Activated CD8-positive, alpha-beta T cell treated with anti-CD3 and anti-CD28 coated beads, Interleukin-2, amount 10 ng/mL, durations not matched to agents 7 days and 5 days (primary cell): ENCODE measurements at regions not wholly inside any gene's neighbourhood (a gene's known extent, or its start where the extent isn't known, plus 50 kb on each side); places are given as distances from the start of the nearest gene placed in this dataset.

ENCODE experiments used
- ATAC-seq: fragments of 150-1000 bp; cut with Tn5 transposase; one replicate; pipeline ENCODE4 v1.10.0; 2021; ENCODE audit warnings: moderate library complexity
- CTCF ChIA-PET: fragments of 350-600 bp; sonication (Branson Sonifier 250); formaldehyde crosslinking; loops from one replicate; lab custom pipeline; 2021; ENCODE audit warnings: antibody characterized with exemption; lab: Charles Lee
- POLR2A ChIA-PET: fragments of 350-600 bp; sonication (Branson Sonifier 250); formaldehyde crosslinking; loops from one replicate; lab custom pipeline; 2021; ENCODE audit warnings: antibody characterized with exemption; lab: Charles Lee
- DNase-seq: peaks from one replicate; pipeline ENCODE4 v3.0.0-alpha.2; 2020
- H3K27ac Mint-ChIP-seq: one replicate; pipeline ENCODE4 v1.8.0; 2021; ENCODE audit warnings: mild to moderate bottlenecking, mixed read lengths
- H3K27me3 Mint-ChIP-seq: one replicate; pipeline ENCODE4 v1.8.0; 2021; ENCODE audit warnings: low read depth, mixed read lengths
- H3K36me3 Mint-ChIP-seq: one replicate; pipeline ENCODE4 v1.8.0; 2021; ENCODE audit warnings: low read depth, mixed read lengths
- H3K4me1 Mint-ChIP-seq: one replicate; pipeline ENCODE4 v1.8.0; 2021; ENCODE audit warnings: low read depth, mixed read lengths
- H3K4me3 Mint-ChIP-seq: one replicate; pipeline ENCODE4 v1.8.0; 2021; ENCODE audit warnings: mild to moderate bottlenecking, mixed read lengths
- H3K9me3 Mint-ChIP-seq: one replicate; pipeline ENCODE4 v1.8.0; 2022; ENCODE audit warnings: mixed read lengths; ENCODE audit not compliant: insufficient read depth

DNA sequence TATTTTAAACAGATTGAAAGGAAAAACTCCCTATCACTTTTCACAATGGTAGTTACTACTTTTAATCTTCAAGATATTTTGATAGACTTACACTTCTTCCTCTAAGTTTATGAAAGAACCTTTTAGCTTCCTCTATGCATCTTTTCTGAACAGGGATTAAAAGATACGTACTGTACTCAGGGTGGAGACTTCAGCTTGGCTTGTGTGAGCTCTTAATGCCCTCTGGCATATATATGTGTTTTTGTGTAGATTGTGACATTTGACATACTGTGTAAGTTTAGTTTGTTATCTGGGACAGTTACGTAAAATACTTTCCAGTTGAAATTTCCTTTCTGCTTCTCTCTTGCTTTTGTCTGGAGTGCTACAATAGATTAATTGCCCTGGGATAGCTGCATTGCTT, 109.3 kb upstream of the NUDT6 start:
- Mint-ChIP-seq H3K27me3 (no peaks in the 10 kb centered on the region), H3K4me1 (no peaks in the 10 kb centered on the region), H3K4me3 (no peak overlapping the region), H3K9me3 (no peaks in the 10 kb centered on the region), H3K36me3 (peaks cover 9% of the 10 kb centered on the region), H3K27ac (no peak overlapping the region)
- ChIA-PET CTCF (interaction anchor here (1.1 kb wide), 1 partner anchor 10 kb away, joined by 4 read pairs; no protein-coding TSS in a partner anchor), POLR2A (no interaction called here)
- DNase-seq (no peak), ATAC-seq (no peak)

- POLR2A ChIA-PET, result no interaction called here
- Mint-ChIP-seq H3K4me1 (peaks cover 3% of the 10 kb centered on the region), H3K27me3 (no peaks in the 10 kb centered on the region), H3K27ac (no peak overlapping the region), H3K4me3 (no peak overlapping the region), H3K36me3 (peaks cover 12% of the 10 kb centered on the region), H3K9me3 (no peaks in the 10 kb centered on the region)
- DNase-seq, result no peak
- no peak for ATAC-seq
- CTCF ChIA-PET, result no interaction called here
Measured at GRCh38 chr4:123034023-123034422, 111.6 kb upstream of the NUDT6 start.

GRCh38 chr4:123035239-123035638, 112.8 kb upstream of the NUDT6 start:
- CTCF ChIA-PET, result no interaction called here
- H3K4me1 Mint-ChIP-seq, result peaks cover 3% of the 10 kb centered on the region

GRCh38 chr4:123037804-123038203, 115.4 kb upstream of the NUDT6 start:
- H3K9me3 Mint-ChIP-seq, result peaks cover 12% of the 10 kb centered on the region
- no peak for ATAC-seq
- peaks cover 26% of the 10 kb centered on the region for H3K36me3 Mint-ChIP-seq
- no peaks in the 10 kb centered on the region for H3K27me3 Mint-ChIP-seq
- no peak for DNase-seq
- ChIA-PET POLR2A (no interaction called here), CTCF (interaction anchor here (1.4 kb wide), 1 partner anchor 59 kb away, joined by 3 read pairs; no protein-coding TSS in a partner anchor)
- H3K4me1 Mint-ChIP-seq, result peaks cover 10% of the 10 kb centered on the region
- no peak overlapping the region for H3K4me3 Mint-ChIP-seq
- no peak overlapping the region for H3K27ac Mint-ChIP-seq

More at GRCh38 chr4:123035239-123035638, 112.8 kb upstream of the NUDT6 start:
- DNase-seq, result no peak
- H3K9me3 Mint-ChIP-seq, result no peaks in the 10 kb centered on the region
- no peaks in the 10 kb centered on the region for H3K27me3 Mint-ChIP-seq
- H3K27ac Mint-ChIP-seq, result no peak overlapping the region
- no peak for ATAC-seq
- POLR2A ChIA-PET, result no interaction called here
- H3K4me3 Mint-ChIP-seq, result no peak overlapping the region
- peaks cover 13% of the 10 kb centered on the region for H3K36me3 Mint-ChIP-seq

- no peaks in the 10 kb centered on the region for H3K27me3 Mint-ChIP-seq
- no peak for ATAC-seq
- POLR2A ChIA-PET, result no interaction called here
- H3K27ac Mint-ChIP-seq, result no peak overlapping the region
- DNase-seq, result no peak
- H3K9me3 Mint-ChIP-seq, result peaks cover 18% of the 10 kb centered on the region
- H3K4me3 Mint-ChIP-seq, result no peak overlapping the region
- CTCF ChIA-PET, result interaction anchor here (0.6 kb wide), 1 partner anchor 974 kb away, joined by 3 read pairs; no protein-coding TSS in a partner anchor
- peaks cover 19% of the 10 kb centered on the region for H3K4me1 Mint-ChIP-seq
- H3K36me3 Mint-ChIP-seq, result peaks cover 45% of the 10 kb centered on the region
Measured at GRCh38 chr4:123042095-123042494, 119.7 kb upstream of the NUDT6 start.

DNA sequence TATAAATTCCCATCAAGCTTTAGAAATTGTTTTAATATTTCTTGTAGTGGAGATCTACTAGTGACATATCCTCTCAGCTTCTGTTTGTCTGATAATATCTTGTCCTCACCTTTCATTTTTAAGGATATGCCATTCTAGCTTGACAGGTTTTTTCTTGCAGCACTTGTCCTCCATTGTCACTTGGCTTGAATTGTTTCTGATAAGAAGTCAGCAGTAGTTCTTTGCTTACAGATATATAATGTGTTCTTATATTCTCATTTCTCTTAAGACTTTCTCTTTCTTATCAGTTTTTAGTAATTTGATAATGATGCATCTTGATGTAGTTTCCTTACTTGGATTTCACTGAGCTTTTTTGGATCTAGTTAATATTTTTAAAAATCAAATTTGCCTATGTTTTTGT, 120.6 kb upstream of the NUDT6 start:
- ChIA-PET POLR2A (no interaction called here), CTCF (no interaction called here)
- ATAC-seq (no peak), DNase-seq (no peak)
- Mint-ChIP-seq H3K36me3 (peaks cover 49% of the 10 kb centered on the region), H3K4me3 (no peak overlapping the region), H3K27ac (no peak overlapping the region), H3K4me1 (peaks cover 17% of the 10 kb centered on the region), H3K27me3 (no peaks in the 10 kb centered on the region), H3K9me3 (peaks cover 19% of the 10 kb centered on the region)

DNA sequence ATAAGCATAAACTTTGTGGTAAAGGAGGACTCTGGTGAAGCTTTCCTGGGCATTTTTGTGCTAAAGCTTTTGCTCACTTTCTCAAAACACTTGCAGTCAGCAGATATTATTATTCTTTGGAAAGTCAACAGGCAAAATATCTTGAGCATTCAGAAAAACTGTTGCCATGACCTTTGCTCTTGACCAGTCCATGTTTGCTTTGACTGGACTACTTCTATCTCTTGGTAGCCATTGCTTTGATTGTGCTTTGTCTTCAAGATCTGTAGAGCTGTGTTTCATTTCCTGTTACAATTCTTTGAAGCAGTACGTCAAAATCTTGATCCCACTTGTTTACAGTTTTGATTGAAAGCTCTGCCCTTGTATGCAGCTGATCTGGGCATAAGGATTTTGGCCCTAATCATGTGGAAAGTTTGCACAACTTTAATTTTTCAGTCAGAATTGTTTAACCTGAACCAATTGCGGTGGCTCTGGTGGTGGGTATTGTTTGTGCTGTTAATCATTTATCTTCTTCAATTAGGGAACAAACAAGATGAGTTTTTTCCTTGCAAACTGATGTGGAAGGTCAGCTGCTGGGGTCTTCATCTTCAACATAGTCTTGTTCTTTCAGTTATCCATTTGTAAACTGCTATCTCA, 121.5 kb upstream of the NUDT6 start:
- ChIA-PET CTCF (interaction anchor here (0.7 kb wide), 1 partner anchor 143 kb away, joined by 3 read pairs; no protein-coding TSS in a partner anchor), POLR2A (no interaction called here)
- Mint-ChIP-seq H3K27ac (no peak overlapping the region), H3K36me3 (peaks cover 53% of the 10 kb centered on the region), H3K4me3 (no peak overlapping the region), H3K27me3 (no peaks in the 10 kb centered on the region), H3K4me1 (peaks cover 17% of the 10 kb centered on the region), H3K9me3 (peaks cover 28% of the 10 kb centered on the region)
- ATAC-seq, result no peak
- DNase-seq, result no peak

- Mint-ChIP-seq H3K4me3 (no peak overlapping the region), H3K36me3 (peaks cover 62% of the 10 kb centered on the region), H3K27ac (no peak overlapping the region), H3K27me3 (no peaks in the 10 kb centered on the region), H3K9me3 (peaks cover 35% of the 10 kb centered on the region), H3K4me1 (peaks cover 17% of the 10 kb centered on the region)
- ChIA-PET POLR2A (no interaction called here), CTCF (no interaction called here)
- no peak for ATAC-seq
- no peak for DNase-seq
Measured at GRCh38 chr4:123046096-123046495, 123.7 kb upstream of the NUDT6 start.

DNA sequence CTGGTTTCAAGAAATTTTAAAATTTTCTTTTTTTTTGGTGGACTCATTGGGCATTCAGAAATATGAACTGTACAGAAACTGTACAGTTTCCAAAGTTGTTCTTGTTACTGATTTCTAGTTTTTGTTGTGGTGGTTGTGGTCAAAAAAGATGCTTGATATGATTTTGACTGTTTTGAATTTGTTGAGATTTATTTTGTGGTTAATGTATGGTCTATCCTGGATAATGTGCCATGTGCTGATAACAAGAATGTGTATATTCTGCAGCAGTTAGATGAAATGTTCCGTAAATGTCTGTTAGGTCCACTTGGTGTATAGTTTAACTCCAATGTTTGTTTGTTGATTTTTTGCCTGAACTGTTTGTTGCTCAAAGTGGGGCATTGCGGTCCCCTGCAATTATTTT, 127.6 kb upstream of the NUDT6 start:
- ChIA-PET POLR2A (no interaction called here), CTCF (no interaction called here)
- ATAC-seq (no peak), DNase-seq (no peak)
- H3K9me3 Mint-ChIP-seq, result peaks cover 28% of the 10 kb centered on the region
- H3K27ac Mint-ChIP-seq, result no peak overlapping the region
- no peak overlapping the region for H3K4me3 Mint-ChIP-seq
- H3K4me1 Mint-ChIP-seq, result no peaks in the 10 kb centered on the region
- H3K36me3 Mint-ChIP-seq, result peaks cover 56% of the 10 kb centered on the region
- no peaks in the 10 kb centered on the region for H3K27me3 Mint-ChIP-seq

DNA sequence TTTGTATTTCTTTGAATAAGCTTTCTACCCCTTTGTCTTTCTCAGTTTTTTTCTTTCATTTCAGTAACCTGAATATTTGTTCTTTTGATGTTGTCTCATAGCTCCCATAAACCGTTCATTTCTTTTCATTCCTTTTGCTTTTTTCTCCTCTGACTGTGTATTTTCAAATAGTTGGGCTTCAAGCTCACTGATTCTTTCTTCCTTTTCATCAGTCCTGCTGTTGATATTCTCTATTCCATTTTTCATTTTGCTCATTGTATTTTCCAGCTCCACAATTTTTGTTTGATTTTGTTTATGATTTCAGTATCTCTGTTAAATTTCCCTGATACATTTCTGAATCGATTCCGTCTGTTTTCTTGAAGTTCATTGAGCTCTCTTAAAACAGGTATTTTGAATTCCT, 129.6 kb upstream of the NUDT6 start:
- Mint-ChIP-seq H3K27ac (no peak overlapping the region), H3K27me3 (no peaks in the 10 kb centered on the region), H3K4me3 (no peak overlapping the region), H3K36me3 (peaks cover 53% of the 10 kb centered on the region), H3K9me3 (peaks cover 28% of the 10 kb centered on the region), H3K4me1 (no peaks in the 10 kb centered on the region)
- DNase-seq (no peak), ATAC-seq (no peak)
- CTCF ChIA-PET, result no interaction called here
- POLR2A ChIA-PET, result no interaction called here

DNA sequence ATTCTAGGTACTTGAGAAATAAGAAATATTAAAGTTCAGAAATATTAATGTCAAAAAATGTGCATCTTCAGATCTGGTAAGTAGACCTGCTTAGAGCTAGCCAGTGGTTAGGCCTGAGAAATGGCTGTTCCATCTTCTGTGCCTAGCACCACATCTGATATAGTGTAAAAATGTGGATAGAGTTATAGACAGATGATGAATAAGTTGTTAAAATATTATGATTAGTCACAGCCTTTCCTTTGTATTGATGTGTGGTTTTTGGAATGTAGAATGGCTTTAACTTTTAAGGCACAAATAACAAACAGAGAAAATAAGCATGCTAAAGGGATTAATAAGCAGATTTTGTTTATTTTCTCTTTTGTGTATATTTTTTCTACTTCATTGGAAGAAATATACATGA, 133.5 kb upstream of the NUDT6 start:
- CTCF ChIA-PET, result no interaction called here
- peaks cover 47% of the 10 kb centered on the region for H3K36me3 Mint-ChIP-seq

DNA sequence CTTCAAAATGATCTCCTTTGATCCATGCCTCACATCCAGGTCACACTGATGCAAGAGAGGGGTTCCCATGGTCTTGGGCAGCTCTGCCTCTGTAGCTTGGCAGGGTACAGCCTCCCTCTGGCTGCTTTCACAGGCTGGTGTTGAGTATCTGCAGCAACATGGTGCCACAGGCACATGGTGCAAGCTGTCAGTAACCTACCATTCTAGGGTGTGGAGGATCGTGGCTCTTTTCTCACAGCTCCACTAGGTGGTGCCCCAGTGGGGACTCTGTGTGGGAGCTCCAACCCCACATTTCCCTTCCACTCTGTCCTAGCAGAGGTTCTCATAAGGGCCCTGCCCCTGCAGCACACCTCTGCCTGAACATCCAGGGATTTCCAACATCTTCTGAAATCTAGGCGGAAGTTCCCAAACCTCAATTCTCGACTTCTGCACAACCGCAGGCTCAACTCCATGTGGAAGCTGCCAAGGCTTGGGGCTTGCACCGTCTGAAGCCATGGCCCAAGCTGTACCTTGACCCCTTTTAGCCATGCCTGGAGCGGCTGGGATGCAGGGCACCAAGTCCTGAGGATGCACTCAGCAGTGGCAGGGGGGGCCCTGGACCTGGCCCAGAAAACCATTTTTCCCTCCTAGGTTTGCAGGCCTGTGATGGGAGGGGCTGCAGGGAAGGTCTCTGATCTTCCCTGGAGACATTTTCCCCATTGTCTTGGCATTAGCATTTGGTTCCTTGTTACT, 137.8 kb upstream of the NUDT6 start:
- no peaks in the 10 kb centered on the region for H3K27me3 Mint-ChIP-seq
- H3K9me3 Mint-ChIP-seq, result peaks cover 4% of the 10 kb centered on the region
- ChIA-PET POLR2A (no interaction called here), CTCF (no interaction called here)
- no peaks in the 10 kb centered on the region for H3K4me1 Mint-ChIP-seq
- H3K36me3 Mint-ChIP-seq, result peaks cover 24% of the 10 kb centered on the region
- H3K27ac Mint-ChIP-seq, result no peak overlapping the region
- DNase-seq (no peak), ATAC-seq (no peak)
- no peak overlapping the region for H3K4me3 Mint-ChIP-seq

More for the DNA sequence above, 133.5 kb upstream of the NUDT6 start:
- ATAC-seq (no peak), DNase-seq (no peak)
- H3K4me3 Mint-ChIP-seq, result no peak overlapping the region
- H3K9me3 Mint-ChIP-seq, result peaks cover 14% of the 10 kb centered on the region
- no peaks in the 10 kb centered on the region for H3K4me1 Mint-ChIP-seq
- no peaks in the 10 kb centered on the region for H3K27me3 Mint-ChIP-seq
- POLR2A ChIA-PET, result no interaction called here
- H3K27ac Mint-ChIP-seq, result no peak overlapping the region
